ENCODE measurements at regions not wholly inside any gene's neighbourhood (a gene's known extent, or its start where the extent isn't known, plus 50 kb on each side); places are given as distances from the start of the nearest gene placed in this dataset.
"Not testable (repeated sequence)": the region's sequence is repeated elsewhere in the genome, so short reads cannot be mapped to it uniquely, and the experiment has no call there.

DNA sequence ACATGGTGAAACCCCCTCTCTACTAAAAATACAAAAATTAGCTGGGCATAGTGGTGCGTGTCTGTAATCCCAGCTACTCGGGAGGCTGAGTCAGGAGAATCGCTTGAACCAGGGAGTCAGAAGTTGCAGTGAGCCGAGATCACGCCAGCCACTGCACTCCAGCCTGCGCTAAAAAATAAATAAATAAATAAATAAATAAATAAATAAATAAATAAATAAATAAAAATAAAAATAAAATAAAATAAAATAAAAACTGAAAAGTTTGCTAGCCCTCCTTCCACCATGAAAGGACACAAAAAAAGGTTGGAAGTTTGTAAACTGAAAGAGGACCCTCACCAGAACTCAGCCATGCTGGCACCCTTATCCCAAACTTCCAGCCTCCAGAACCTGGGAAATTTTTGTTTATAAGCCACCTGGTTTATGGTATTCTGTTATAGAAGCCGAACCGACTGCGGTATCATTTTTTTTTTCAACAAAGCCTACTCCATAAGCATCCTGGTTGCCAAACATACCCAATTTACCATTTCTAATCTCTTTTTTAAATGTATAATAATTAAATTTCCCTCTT, 448.2 kb downstream of the SEMA3D start:
- TF ChIP-seq, protein P1, sequence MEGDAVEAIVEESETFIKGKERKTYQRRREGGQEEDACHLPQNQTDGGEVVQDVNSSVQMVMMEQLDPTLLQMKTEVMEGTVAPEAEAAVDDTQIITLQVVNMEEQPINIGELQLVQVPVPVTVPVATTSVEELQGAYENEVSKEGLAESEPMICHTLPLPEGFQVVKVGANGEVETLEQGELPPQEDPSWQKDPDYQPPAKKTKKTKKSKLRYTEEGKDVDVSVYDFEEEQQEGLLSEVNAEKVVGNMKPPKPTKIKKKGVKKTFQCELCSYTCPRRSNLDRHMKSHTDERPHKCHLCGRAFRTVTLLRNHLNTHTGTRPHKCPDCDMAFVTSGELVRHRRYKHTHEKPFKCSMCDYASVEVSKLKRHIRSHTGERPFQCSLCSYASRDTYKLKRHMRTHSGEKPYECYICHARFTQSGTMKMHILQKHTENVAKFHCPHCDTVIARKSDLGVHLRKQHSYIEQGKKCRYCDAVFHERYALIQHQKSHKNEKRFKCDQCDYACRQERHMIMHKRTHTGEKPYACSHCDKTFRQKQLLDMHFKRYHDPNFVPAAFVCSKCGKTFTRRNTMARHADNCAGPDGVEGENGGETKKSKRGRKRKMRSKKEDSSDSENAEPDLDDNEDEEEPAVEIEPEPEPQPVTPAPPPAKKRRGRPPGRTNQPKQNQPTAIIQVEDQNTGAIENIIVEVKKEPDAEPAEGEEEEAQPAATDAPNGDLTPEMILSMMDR (IDR thresholded peaks at IDR 0.05; ENCODE audit: poor library complexity, severe bottlenecking): no peak
- H3K4me3 ChIP-seq (ENCODE audit: severe bottlenecking): no peak overlapping the region
- H3K27me3 ChIP-seq (ENCODE audit: insufficient read depth, poor library complexity, severe bottlenecking): no peaks in the 10 kb centered on the region
- no peaks in the 10 kb centered on the region for H3K36me3 ChIP-seq (ENCODE audit: low read depth)
- no peaks in the 10 kb centered on the region for H3K4me1 ChIP-seq (ENCODE audit: insufficient read depth, poor library complexity, severe bottlenecking)
- no peak overlapping the region for H3K27ac ChIP-seq (ENCODE audit: poor library complexity, severe bottlenecking)
- no peak for ATAC-seq (ENCODE audit: low read depth)
- H3K9me3 ChIP-seq (ENCODE audit: severe bottlenecking): no peaks in the 10 kb centered on the region
- no peak for DNase-seq (ENCODE audit: low spot score)

DNA sequence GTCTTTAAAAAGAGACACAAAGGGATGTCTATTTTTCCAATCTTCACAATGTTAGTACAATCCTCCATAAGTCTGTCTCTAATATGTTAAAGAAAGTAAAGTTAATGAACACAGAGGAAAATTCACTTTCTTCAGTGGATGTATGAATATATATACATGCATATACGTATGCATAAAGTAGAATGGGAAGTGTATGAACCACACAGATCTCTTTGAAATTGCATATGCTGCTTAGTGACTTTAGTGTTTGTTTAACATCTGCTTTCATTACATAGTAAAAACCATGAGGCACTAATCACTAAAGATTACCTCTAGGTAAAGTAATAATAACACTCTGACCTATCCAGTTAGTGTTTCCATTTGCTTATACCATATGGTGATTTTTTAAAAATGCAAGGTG, 451.2 kb downstream of the SEMA3D start:
- no peak overlapping the region for H3K4me3 ChIP-seq (ENCODE audit: severe bottlenecking)
- H3K27me3 ChIP-seq (ENCODE audit: insufficient read depth, poor library complexity, severe bottlenecking): no peaks in the 10 kb centered on the region
- H3K36me3 ChIP-seq (ENCODE audit: low read depth): no peaks in the 10 kb centered on the region
- H3K4me1 ChIP-seq (ENCODE audit: insufficient read depth, poor library complexity, severe bottlenecking): no peaks in the 10 kb centered on the region
- H3K27ac ChIP-seq (ENCODE audit: poor library complexity, severe bottlenecking): no peak overlapping the region
- DNase-seq (ENCODE audit: low spot score) (no peak), ATAC-seq (ENCODE audit: low read depth) (no peak)
- TF ChIP-seq, protein P1 (IDR thresholded peaks at IDR 0.05; ENCODE audit: poor library complexity, severe bottlenecking): no peak
- H3K9me3 ChIP-seq (ENCODE audit: severe bottlenecking): no peaks in the 10 kb centered on the region

DNA sequence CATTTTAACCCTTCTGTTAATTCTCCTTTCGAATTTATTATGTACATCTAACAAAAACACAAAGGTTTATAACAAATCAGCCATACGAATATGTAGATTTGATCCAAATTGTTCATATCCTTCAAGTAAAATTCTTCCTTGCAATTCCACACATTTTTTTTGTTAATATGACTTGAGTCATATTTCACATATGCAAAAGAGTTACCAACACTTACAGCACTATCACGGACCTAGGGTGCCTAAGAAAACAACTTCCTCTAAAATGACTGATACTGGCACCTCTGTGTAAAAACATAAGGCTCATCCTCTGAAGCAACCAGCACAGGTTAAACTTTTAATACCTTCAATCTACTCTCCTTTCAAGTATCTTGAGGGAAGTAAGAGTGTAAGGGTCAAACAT, 451.8 kb downstream of the SEMA3D start:
- Histone ChIP-seq H3K9me3 (ENCODE audit: severe bottlenecking) (no peaks in the 10 kb centered on the region), H3K4me3 (ENCODE audit: severe bottlenecking) (no peak overlapping the region), H3K4me1 (ENCODE audit: insufficient read depth, poor library complexity, severe bottlenecking) (no peaks in the 10 kb centered on the region), H3K27ac (ENCODE audit: poor library complexity, severe bottlenecking) (no peak overlapping the region), H3K27me3 (ENCODE audit: insufficient read depth, poor library complexity, severe bottlenecking) (no peaks in the 10 kb centered on the region), H3K36me3 (ENCODE audit: low read depth) (no peaks in the 10 kb centered on the region)
- DNase-seq (ENCODE audit: low spot score) (no peak), ATAC-seq (ENCODE audit: low read depth) (no peak)
- TF ChIP-seq, protein P1 (IDR thresholded peaks at IDR 0.05; ENCODE audit: poor library complexity, severe bottlenecking): no peak

DNA sequence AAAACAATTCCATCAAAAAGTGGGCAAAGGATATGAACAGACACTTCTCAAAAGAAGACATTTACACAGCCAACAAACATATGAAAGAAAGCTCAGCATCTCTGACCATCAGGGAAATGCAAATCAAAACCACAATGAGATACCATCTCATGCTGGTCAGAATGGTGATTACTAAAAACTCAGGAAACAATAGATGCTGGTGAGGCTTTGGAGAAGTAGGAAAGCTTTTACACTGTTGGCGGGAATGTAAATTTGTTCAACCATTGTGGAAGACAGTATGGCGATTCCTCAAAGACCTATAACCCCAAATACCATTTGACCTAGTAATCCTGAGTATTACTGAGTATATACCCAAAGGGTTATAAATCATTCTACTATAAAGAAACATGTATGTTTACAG, 452.9 kb downstream of the SEMA3D start:
- ATAC-seq (ENCODE audit: low read depth); H3K27me3 ChIP-seq (ENCODE audit: insufficient read depth, poor library complexity, severe bottlenecking); DNase-seq (ENCODE audit: low spot score); H3K36me3 ChIP-seq (ENCODE audit: low read depth); H3K27ac ChIP-seq (ENCODE audit: poor library complexity, severe bottlenecking); H3K4me3 ChIP-seq (ENCODE audit: severe bottlenecking); H3K4me1 ChIP-seq (ENCODE audit: insufficient read depth, poor library complexity, severe bottlenecking); H3K9me3 ChIP-seq (ENCODE audit: severe bottlenecking): not testable (repeated sequence)

DNA sequence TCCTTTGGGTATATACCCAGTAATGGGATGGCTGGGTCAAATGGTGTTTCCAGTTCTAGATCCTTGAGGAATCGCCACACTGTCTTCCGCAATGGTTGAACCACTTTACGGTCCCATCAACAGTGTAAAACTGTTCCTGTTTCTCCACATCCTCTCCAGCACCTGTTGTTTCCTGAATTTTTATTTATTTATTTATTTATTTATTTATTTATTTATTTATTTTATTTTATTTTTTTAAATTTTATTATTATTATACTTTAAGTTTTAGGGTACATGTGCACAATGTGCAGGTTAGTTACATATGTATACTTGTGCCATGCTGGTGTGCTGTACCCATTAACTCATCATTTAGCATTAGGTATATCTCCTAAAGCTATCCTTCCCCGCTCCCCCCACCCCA, 456.0 kb downstream of the SEMA3D start:
- H3K4me3 ChIP-seq (ENCODE audit: severe bottlenecking); H3K36me3 ChIP-seq (ENCODE audit: low read depth); H3K27ac ChIP-seq (ENCODE audit: poor library complexity, severe bottlenecking); ATAC-seq (ENCODE audit: low read depth); H3K27me3 ChIP-seq (ENCODE audit: insufficient read depth, poor library complexity, severe bottlenecking); H3K4me1 ChIP-seq (ENCODE audit: insufficient read depth, poor library complexity, severe bottlenecking); DNase-seq (ENCODE audit: low spot score); H3K9me3 ChIP-seq (ENCODE audit: severe bottlenecking): not testable (repeated sequence)

DNA sequence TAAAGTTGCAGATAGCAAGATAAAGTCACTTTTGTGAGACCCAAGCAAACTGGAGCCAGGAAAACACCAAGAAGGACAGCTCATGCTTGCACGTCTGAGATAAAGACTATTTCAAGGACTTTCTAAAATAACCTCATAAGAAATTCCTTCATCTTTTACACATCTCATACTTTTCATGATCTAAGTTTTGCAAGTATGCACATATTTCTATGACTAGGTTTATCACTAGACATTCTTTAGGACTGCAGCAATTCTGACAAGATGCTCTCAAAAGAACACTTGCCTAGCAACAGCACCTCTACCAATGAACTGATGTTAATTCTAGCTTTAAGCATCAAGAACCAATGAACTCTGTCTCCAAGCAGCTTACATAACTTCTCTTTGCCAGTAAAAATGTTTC, 457.6 kb downstream of the SEMA3D start:
- Histone ChIP-seq H3K27ac (ENCODE audit: poor library complexity, severe bottlenecking) (no peak overlapping the region), H3K27me3 (ENCODE audit: insufficient read depth, poor library complexity, severe bottlenecking) (no peaks in the 10 kb centered on the region), H3K9me3 (ENCODE audit: severe bottlenecking) (no peaks in the 10 kb centered on the region), H3K36me3 (ENCODE audit: low read depth) (no peaks in the 10 kb centered on the region), H3K4me3 (ENCODE audit: severe bottlenecking) (no peak overlapping the region), H3K4me1 (ENCODE audit: insufficient read depth, poor library complexity, severe bottlenecking) (no peaks in the 10 kb centered on the region)
- DNase-seq (ENCODE audit: low spot score) (no peak), ATAC-seq (ENCODE audit: low read depth) (no peak)
- TF ChIP-seq, protein P1 (IDR thresholded peaks at IDR 0.05; ENCODE audit: poor library complexity, severe bottlenecking): no peak

All from RWPE2 (cell line).